ENCODE measurements at regions not wholly inside any gene's neighbourhood (a gene's known extent, or its start where the extent isn't known, plus 50 kb on each side); places are given as distances from the start of the nearest gene placed in this dataset.

GRCh38 chrX:97666890-97667289 is 783.2 kb downstream of the RPA4 start:
- no peaks in the 10 kb centered on the region for H3K36me3 ChIP-seq (ENCODE audit: insufficient read depth, low read length)
- H3K9me3 ChIP-seq (ENCODE audit: control insufficient read depth, insufficient read depth, low read length) = no peaks in the 10 kb centered on the region

GRCh38 chrX:97668126-97668525 is 784.4 kb downstream of the RPA4 start:
- no peak overlapping the region for H3K9ac ChIP-seq (ENCODE audit: low read depth, low read length)
- no peaks in the 10 kb centered on the region for H3K4me1 ChIP-seq (ENCODE audit: insufficient read depth, low read length)
- H3K9me3 ChIP-seq (ENCODE audit: control insufficient read depth, insufficient read depth, low read length) = no peaks in the 10 kb centered on the region
- H3K36me3 ChIP-seq (ENCODE audit: insufficient read depth, low read length) = no peaks in the 10 kb centered on the region

More at GRCh38 chrX:97666890-97667289, 783.2 kb downstream of the RPA4 start:
- H3K9ac ChIP-seq (ENCODE audit: low read depth, low read length) = no peak overlapping the region
- H3K4me1 ChIP-seq (ENCODE audit: insufficient read depth, low read length) = no peaks in the 10 kb centered on the region

- H3K4me1 ChIP-seq (ENCODE audit: insufficient read depth, low read length) = no peaks in the 10 kb centered on the region
- no peak overlapping the region for H3K9ac ChIP-seq (ENCODE audit: low read depth, low read length)
- no peaks in the 10 kb centered on the region for H3K9me3 ChIP-seq (ENCODE audit: control insufficient read depth, insufficient read depth, low read length)
- no peaks in the 10 kb centered on the region for H3K36me3 ChIP-seq (ENCODE audit: insufficient read depth, low read length)
Measured at GRCh38 chrX:97672138-97672537, 788.4 kb downstream of the RPA4 start.

- Histone ChIP-seq H3K9ac (ENCODE audit: low read depth, low read length) (no peak overlapping the region), H3K36me3 (ENCODE audit: insufficient read depth, low read length) (no peaks in the 10 kb centered on the region), H3K4me1 (ENCODE audit: insufficient read depth, low read length) (no peaks in the 10 kb centered on the region), H3K9me3 (ENCODE audit: control insufficient read depth, insufficient read depth, low read length) (no peaks in the 10 kb centered on the region)
Measured at GRCh38 chrX:97672608-97673007, 788.9 kb downstream of the RPA4 start.

- no peaks in the 10 kb centered on the region for H3K9me3 ChIP-seq (ENCODE audit: control insufficient read depth, insufficient read depth, low read length)
- H3K36me3 ChIP-seq (ENCODE audit: insufficient read depth, low read length) = no peaks in the 10 kb centered on the region
- no peaks in the 10 kb centered on the region for H3K4me1 ChIP-seq (ENCODE audit: insufficient read depth, low read length)
- H3K9ac ChIP-seq (ENCODE audit: low read depth, low read length) = no peak overlapping the region
Measured at GRCh38 chrX:97673135-97673534, 789.4 kb downstream of the RPA4 start.

GRCh38 chrX:97682991-97683840 is 799.5 kb downstream of the RPA4 start:
- H3K9me3 ChIP-seq (ENCODE audit: control insufficient read depth, insufficient read depth, low read length) = no peaks in the 10 kb centered on the region
- H3K9ac ChIP-seq (ENCODE audit: low read depth, low read length) = no peak overlapping the region
- no peaks in the 10 kb centered on the region for H3K36me3 ChIP-seq (ENCODE audit: insufficient read depth, low read length)
- peaks cover 5% of the 10 kb centered on the region; the same call in 1 of the 2 replicates for H3K4me1 ChIP-seq (ENCODE audit: insufficient read depth, low read length)

- H3K9me3 ChIP-seq (ENCODE audit: control insufficient read depth, insufficient read depth, low read length) = no peaks in the 10 kb centered on the region
- no peaks in the 10 kb centered on the region for H3K36me3 ChIP-seq (ENCODE audit: insufficient read depth, low read length)
- no peak overlapping the region for H3K9ac ChIP-seq (ENCODE audit: low read depth, low read length)
- peaks cover 5% of the 10 kb centered on the region; the same call in 1 of the 2 replicates for H3K4me1 ChIP-seq (ENCODE audit: insufficient read depth, low read length)
Measured at GRCh38 chrX:97685753-97686152, 802.0 kb downstream of the RPA4 start.

GRCh38 chrX:97691901-97692455 is 808.3 kb downstream of the RPA4 start:
- H3K9ac ChIP-seq (ENCODE audit: low read depth, low read length) = no peak overlapping the region
- H3K4me1 ChIP-seq (ENCODE audit: insufficient read depth, low read length) = peaks cover 12% of the 10 kb centered on the region; the same call in 1 of the 2 replicates
- H3K36me3 ChIP-seq (ENCODE audit: insufficient read depth, low read length) = no peaks in the 10 kb centered on the region
- H3K9me3 ChIP-seq (ENCODE audit: control insufficient read depth, insufficient read depth, low read length) = no peaks in the 10 kb centered on the region

GRCh38 chrX:97692575-97692974 is 808.9 kb downstream of the RPA4 start:
- no peaks in the 10 kb centered on the region for H3K36me3 ChIP-seq (ENCODE audit: insufficient read depth, low read length)
- H3K9me3 ChIP-seq (ENCODE audit: control insufficient read depth, insufficient read depth, low read length) = no peaks in the 10 kb centered on the region
- no peak overlapping the region for H3K9ac ChIP-seq (ENCODE audit: low read depth, low read length)
- H3K4me1 ChIP-seq (ENCODE audit: insufficient read depth, low read length) = peaks cover 12% of the 10 kb centered on the region; the same call in 1 of the 2 replicates

GRCh38 chrX:97700547-97700946 is 816.8 kb downstream of the RPA4 start:
- Histone ChIP-seq H3K9me3 (ENCODE audit: control insufficient read depth, insufficient read depth, low read length) (no peaks in the 10 kb centered on the region), H3K36me3 (ENCODE audit: insufficient read depth, low read length) (no peaks in the 10 kb centered on the region), H3K4me1 (ENCODE audit: insufficient read depth, low read length) (no peaks in the 10 kb centered on the region; the same call in 1 of the 2 replicates), H3K9ac (ENCODE audit: low read depth, low read length) (no peak overlapping the region)

- Histone ChIP-seq H3K36me3 (ENCODE audit: insufficient read depth, low read length) (no peaks in the 10 kb centered on the region), H3K9ac (ENCODE audit: low read depth, low read length) (no peak overlapping the region), H3K9me3 (ENCODE audit: control insufficient read depth, insufficient read depth, low read length) (no peaks in the 10 kb centered on the region), H3K4me1 (ENCODE audit: insufficient read depth, low read length) (no peaks in the 10 kb centered on the region)
Measured at GRCh38 chrX:97704474-97704873, 820.8 kb downstream of the RPA4 start.

GRCh38 chrX:97704881-97705280 is 821.2 kb downstream of the RPA4 start:
- Histone ChIP-seq H3K4me1 (ENCODE audit: insufficient read depth, low read length) (no peaks in the 10 kb centered on the region), H3K36me3 (ENCODE audit: insufficient read depth, low read length) (no peaks in the 10 kb centered on the region), H3K9me3 (ENCODE audit: control insufficient read depth, insufficient read depth, low read length) (no peaks in the 10 kb centered on the region), H3K9ac (ENCODE audit: low read depth, low read length) (no peak overlapping the region)

GRCh38 chrX:97705936-97706335 is 822.2 kb downstream of the RPA4 start:
- no peak overlapping the region for H3K9ac ChIP-seq (ENCODE audit: low read depth, low read length)
- H3K4me1 ChIP-seq (ENCODE audit: insufficient read depth, low read length) = no peaks in the 10 kb centered on the region
- no peaks in the 10 kb centered on the region for H3K9me3 ChIP-seq (ENCODE audit: control insufficient read depth, insufficient read depth, low read length)
- H3K36me3 ChIP-seq (ENCODE audit: insufficient read depth, low read length) = no peaks in the 10 kb centered on the region

- no peak overlapping the region for H3K9ac ChIP-seq (ENCODE audit: low read depth, low read length)
- H3K4me1 ChIP-seq (ENCODE audit: insufficient read depth, low read length) = no peaks in the 10 kb centered on the region
- no peaks in the 10 kb centered on the region for H3K36me3 ChIP-seq (ENCODE audit: insufficient read depth, low read length)
- H3K9me3 ChIP-seq (ENCODE audit: control insufficient read depth, insufficient read depth, low read length) = no peaks in the 10 kb centered on the region
Measured at GRCh38 chrX:97714072-97714471, 830.4 kb downstream of the RPA4 start.

- H3K36me3 ChIP-seq (ENCODE audit: insufficient read depth, low read length) = no peaks in the 10 kb centered on the region
- no peaks in the 10 kb centered on the region for H3K4me1 ChIP-seq (ENCODE audit: insufficient read depth, low read length)
- H3K9me3 ChIP-seq (ENCODE audit: control insufficient read depth, insufficient read depth, low read length) = no peaks in the 10 kb centered on the region
- H3K9ac ChIP-seq (ENCODE audit: low read depth, low read length) = no peak overlapping the region
Measured at GRCh38 chrX:97728215-97728614, 844.5 kb downstream of the RPA4 start.
